MV-4-11 (cell line): ENCODE measurements at regions not wholly inside any gene's neighbourhood (a gene's known extent, or its start where the extent isn't known, plus 50 kb on each side); places are given as distances from the start of the nearest gene placed in this dataset.

Source experiments
- DNase-seq: peaks from one replicate; lab custom pipeline; 2025; lab: John Stamatoyannopoulos, UW

- no peak for DNase-seq
Observed at GRCh38 chr13:74485757-74486156, 351.6 kb upstream of the KLF12 start.

GRCh38 chr13:74479124-74479523, 344.9 kb upstream of the KLF12 start:
- no peak for DNase-seq

- no peak for DNase-seq
Observed at GRCh38 chr13:74476788-74477187, 342.6 kb upstream of the KLF12 start.

GRCh38 chr13:74476365-74476764, 342.2 kb upstream of the KLF12 start:
- DNase-seq: no peak

- no peak for DNase-seq
Observed at GRCh38 chr13:74466864-74467263, 332.7 kb upstream of the KLF12 start.

GRCh38 chr13:74466020-74466419, 331.8 kb upstream of the KLF12 start:
- DNase-seq: no peak

GRCh38 chr13:74465271-74465670, 331.1 kb upstream of the KLF12 start:
- DNase-seq: no peak

GRCh38 chr13:74464670-74465069, 330.5 kb upstream of the KLF12 start:
- DNase-seq: no peak

GRCh38 chr13:74461011-74461410, 326.8 kb upstream of the KLF12 start:
- no peak for DNase-seq

GRCh38 chr13:74452881-74453280, 318.7 kb upstream of the KLF12 start:
- DNase-seq: no peak

- DNase-seq: no peak
Observed at GRCh38 chr13:74452176-74452575, 318.0 kb upstream of the KLF12 start.

GRCh38 chr13:74450964-74451363, 316.8 kb upstream of the KLF12 start:
- DNase-seq: no peak

GRCh38 chr13:74450525-74450845, 316.3 kb upstream of the KLF12 start:
- DNase-seq: no peak

GRCh38 chr13:74449811-74450524, 315.8 kb upstream of the KLF12 start:
- DNase-seq: no peak

- DNase-seq: no peak
Observed at GRCh38 chr13:74444864-74445479, 310.8 kb upstream of the KLF12 start.

- DNase-seq: no peak
Observed at GRCh38 chr13:74444161-74444571, 310.0 kb upstream of the KLF12 start.

- no peak for DNase-seq
Observed at GRCh38 chr13:74443631-74444030, 309.4 kb upstream of the KLF12 start.

- no peak for DNase-seq
Observed at GRCh38 chr13:74442751-74443150, 308.5 kb upstream of the KLF12 start.

GRCh38 chr13:74438901-74439300, 304.7 kb upstream of the KLF12 start:
- DNase-seq: no peak

GRCh38 chr13:74434782-74435181, 300.6 kb upstream of the KLF12 start:
- DNase-seq: no peak

GRCh38 chr13:74424455-74424854, 290.3 kb upstream of the KLF12 start:
- DNase-seq: no peak

- DNase-seq: no peak
Observed at GRCh38 chr13:74423434-74423833, 289.2 kb upstream of the KLF12 start.

- DNase-seq: no peak
Observed at GRCh38 chr13:74414458-74414857, 280.3 kb upstream of the KLF12 start.

GRCh38 chr13:74413482-74413881, 279.3 kb upstream of the KLF12 start:
- no peak for DNase-seq
